ENCODE measurements at regions not wholly inside any gene's neighbourhood (a gene's known extent, or its start where the extent isn't known, plus 50 kb on each side); places are given as distances from the start of the nearest gene placed in this dataset.

GRCh38 chr3:88318067-88318466 lies 168.3 kb downstream of the C3orf38 start:
- H3K9ac ChIP-seq (ENCODE audit: low read depth in 1 of 3, low read length in 3 of 3): no peak overlapping the region
- H3K4me1 ChIP-seq (ENCODE audit: control insufficient read depth in 3 of 3, insufficient read depth in 3 of 3, low read length in 3 of 3): no peaks in the 10 kb centered on the region
- H3K27me3 ChIP-seq (ENCODE audit: control insufficient read depth in 3 of 3, insufficient read depth in 3 of 3, low read length in 3 of 3): no peaks in the 10 kb centered on the region
- no peak overlapping the region for H3K4me3 ChIP-seq (ENCODE audit: low read length in 3 of 3)
- no peaks in the 10 kb centered on the region for H3K36me3 ChIP-seq (ENCODE audit: control insufficient read depth in 3 of 3, insufficient read depth in 3 of 3, low read length in 3 of 3)
- no peak overlapping the region for H3K27ac ChIP-seq (ENCODE audit: low read depth, low read length)
- no peaks in the 10 kb centered on the region for H3K9me3 ChIP-seq (ENCODE audit: control insufficient read depth in 3 of 3, low read length in 3 of 3)

DNA sequence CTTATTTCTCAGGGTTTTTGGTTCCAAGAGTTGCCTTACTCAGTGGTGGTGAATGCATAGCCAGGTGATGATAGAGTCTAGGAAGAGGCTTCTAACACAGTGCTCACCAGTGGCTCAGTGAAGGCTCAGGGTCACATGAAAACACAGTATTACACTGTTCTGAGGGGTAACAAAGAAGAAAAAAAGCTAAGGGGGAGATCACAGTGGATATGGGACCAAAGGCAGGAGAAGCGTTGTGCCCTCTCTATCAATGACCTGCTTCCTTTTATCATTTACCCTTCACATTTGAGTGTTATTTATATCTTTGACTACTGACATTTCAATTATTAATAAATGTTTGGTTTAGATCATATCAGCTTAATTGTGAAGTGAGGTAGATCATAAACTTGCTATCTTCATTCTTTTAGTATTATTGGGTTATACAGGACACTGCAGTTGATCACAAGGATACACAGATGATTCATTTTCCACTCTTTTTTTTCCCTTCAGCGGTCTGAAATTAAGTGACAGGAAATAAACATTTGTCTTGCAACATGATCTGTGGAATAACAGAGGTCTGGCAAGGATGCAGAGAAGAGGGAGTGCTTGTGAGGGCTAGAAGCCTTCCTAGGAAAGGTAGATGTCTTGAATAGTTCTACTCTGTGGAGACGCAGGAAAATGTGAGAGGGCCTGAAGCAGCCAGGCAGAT lies 171.7 kb downstream of the C3orf38 start:
- Histone ChIP-seq H3K27me3 (ENCODE audit: control insufficient read depth in 3 of 3, insufficient read depth in 3 of 3, low read length in 3 of 3) (no peaks in the 10 kb centered on the region), H3K4me3 (ENCODE audit: low read length in 3 of 3) (no peak overlapping the region), H3K9ac (ENCODE audit: low read depth in 1 of 3, low read length in 3 of 3) (no peak overlapping the region), H3K36me3 (ENCODE audit: control insufficient read depth in 3 of 3, insufficient read depth in 3 of 3, low read length in 3 of 3) (no peaks in the 10 kb centered on the region), H3K4me1 (ENCODE audit: control insufficient read depth in 3 of 3, insufficient read depth in 3 of 3, low read length in 3 of 3) (no peaks in the 10 kb centered on the region), H3K9me3 (ENCODE audit: control insufficient read depth in 3 of 3, low read length in 3 of 3) (no peaks in the 10 kb centered on the region), H3K27ac (ENCODE audit: low read depth, low read length) (no peak overlapping the region)

DNA sequence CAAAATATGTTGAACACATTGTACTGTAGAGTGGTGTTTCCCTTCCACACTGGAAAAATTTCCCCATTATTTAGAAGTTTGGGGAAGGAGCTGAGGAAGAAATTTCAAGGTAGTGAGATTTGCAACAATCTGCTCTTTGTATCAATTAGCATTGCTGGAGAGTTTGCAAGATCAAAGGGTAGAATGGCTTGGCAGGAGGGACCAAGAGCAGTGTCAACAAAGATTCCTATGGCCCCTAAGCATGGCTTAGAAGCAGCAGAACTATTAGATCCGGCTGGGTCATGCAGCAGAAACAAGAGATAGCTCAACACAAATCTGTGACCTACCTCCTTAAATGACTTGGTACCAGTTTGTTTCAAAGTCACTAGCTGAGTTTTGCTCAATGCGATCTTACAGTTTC lies 175.0 kb downstream of the C3orf38 start:
- H3K27ac ChIP-seq (ENCODE audit: low read depth, low read length): no peak overlapping the region
- no peak overlapping the region for H3K4me3 ChIP-seq (ENCODE audit: low read length in 3 of 3)
- no peak overlapping the region for H3K9ac ChIP-seq (ENCODE audit: low read depth in 1 of 3, low read length in 3 of 3)
- H3K36me3 ChIP-seq (ENCODE audit: control insufficient read depth in 3 of 3, insufficient read depth in 3 of 3, low read length in 3 of 3): no peaks in the 10 kb centered on the region
- H3K9me3 ChIP-seq (ENCODE audit: control insufficient read depth in 3 of 3, low read length in 3 of 3): no peaks in the 10 kb centered on the region
- no peaks in the 10 kb centered on the region for H3K27me3 ChIP-seq (ENCODE audit: control insufficient read depth in 3 of 3, insufficient read depth in 3 of 3, low read length in 3 of 3)
- H3K4me1 ChIP-seq (ENCODE audit: control insufficient read depth in 3 of 3, insufficient read depth in 3 of 3, low read length in 3 of 3): no peaks in the 10 kb centered on the region

DNA sequence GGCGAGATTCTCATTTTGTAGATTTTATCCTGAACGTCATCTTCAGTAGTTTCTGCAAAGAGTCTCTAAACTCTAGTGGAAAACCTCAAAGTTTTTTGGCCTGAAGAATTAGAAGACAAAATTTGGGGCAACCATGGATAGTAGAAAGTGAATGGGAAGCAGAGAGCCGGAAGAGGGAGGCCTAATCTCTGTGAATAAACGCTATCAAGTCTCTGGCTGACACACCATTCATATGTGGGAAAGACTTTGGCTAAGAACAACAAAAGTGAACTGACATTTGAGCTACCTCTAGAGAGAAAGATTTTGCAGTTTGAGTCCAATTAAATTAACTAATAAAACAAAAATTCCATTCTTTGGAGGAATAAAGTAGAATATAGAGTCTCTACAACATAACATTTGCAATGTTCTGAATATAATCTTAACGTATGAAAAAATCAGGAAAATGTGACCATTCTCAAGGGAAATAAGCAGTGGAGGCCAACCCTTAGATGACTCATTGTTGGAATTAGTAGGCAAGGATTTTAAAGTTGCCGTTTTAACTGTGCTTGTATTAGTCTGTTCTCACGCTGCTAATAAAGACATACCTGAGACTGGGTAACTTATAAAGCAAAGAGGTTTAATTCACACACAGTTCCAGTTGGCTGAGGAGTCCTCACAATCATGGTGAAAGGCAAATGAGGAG lies 184.6 kb downstream of the C3orf38 start:
- H3K9me3 ChIP-seq (ENCODE audit: control insufficient read depth in 3 of 3, low read length in 3 of 3): peaks cover 0 to 3% (median 2%) of the 10 kb centered on the region in 3 donors
- no peak overlapping the region for H3K9ac ChIP-seq (ENCODE audit: low read depth in 1 of 3, low read length in 3 of 3)
- H3K27me3 ChIP-seq (ENCODE audit: control insufficient read depth in 3 of 3, insufficient read depth in 3 of 3, low read length in 3 of 3): no peaks in the 10 kb centered on the region
- H3K4me3 ChIP-seq (ENCODE audit: low read length in 3 of 3): no peak overlapping the region
- H3K4me1 ChIP-seq (ENCODE audit: control insufficient read depth in 3 of 3, insufficient read depth in 3 of 3, low read length in 3 of 3): no peaks in the 10 kb centered on the region
- H3K36me3 ChIP-seq (ENCODE audit: control insufficient read depth in 3 of 3, insufficient read depth in 3 of 3, low read length in 3 of 3): no peaks in the 10 kb centered on the region
- no peak overlapping the region for H3K27ac ChIP-seq (ENCODE audit: low read depth, low read length)

GRCh38 chr3:88336894-88337293 lies 187.1 kb downstream of the C3orf38 start:
- Histone ChIP-seq H3K9me3 (ENCODE audit: control insufficient read depth in 3 of 3, low read length in 3 of 3) (peaks cover 0 to 3% (median 2%) of the 10 kb centered on the region in 3 donors), H3K4me1 (ENCODE audit: control insufficient read depth in 3 of 3, insufficient read depth in 3 of 3, low read length in 3 of 3) (no peaks in the 10 kb centered on the region), H3K36me3 (ENCODE audit: control insufficient read depth in 3 of 3, insufficient read depth in 3 of 3, low read length in 3 of 3) (no peaks in the 10 kb centered on the region), H3K4me3 (ENCODE audit: low read length in 3 of 3) (no peak overlapping the region), H3K9ac (ENCODE audit: low read depth in 1 of 3, low read length in 3 of 3) (no peak overlapping the region), H3K27ac (ENCODE audit: low read depth, low read length) (no peak overlapping the region), H3K27me3 (ENCODE audit: control insufficient read depth in 3 of 3, insufficient read depth in 3 of 3, low read length in 3 of 3) (no peaks in the 10 kb centered on the region)

GRCh38 chr3:88343264-88343663 lies 193.5 kb downstream of the C3orf38 start:
- no peaks in the 10 kb centered on the region for H3K36me3 ChIP-seq (ENCODE audit: control insufficient read depth in 3 of 3, insufficient read depth in 3 of 3, low read length in 3 of 3)
- H3K9me3 ChIP-seq (ENCODE audit: control insufficient read depth in 3 of 3, low read length in 3 of 3): no peaks in the 10 kb centered on the region
- no peaks in the 10 kb centered on the region for H3K4me1 ChIP-seq (ENCODE audit: control insufficient read depth in 3 of 3, insufficient read depth in 3 of 3, low read length in 3 of 3)
- no peak overlapping the region for H3K27ac ChIP-seq (ENCODE audit: low read depth, low read length)
- no peak overlapping the region for H3K4me3 ChIP-seq (ENCODE audit: low read length in 3 of 3)
- no peaks in the 10 kb centered on the region for H3K27me3 ChIP-seq (ENCODE audit: control insufficient read depth in 3 of 3, insufficient read depth in 3 of 3, low read length in 3 of 3)
- H3K9ac ChIP-seq (ENCODE audit: low read depth in 1 of 3, low read length in 3 of 3): no peak overlapping the region

- Histone ChIP-seq H3K4me3 (ENCODE audit: low read length in 3 of 3) (no peak overlapping the region), H3K9me3 (ENCODE audit: control insufficient read depth in 3 of 3, low read length in 3 of 3) (no peaks in the 10 kb centered on the region), H3K4me1 (ENCODE audit: control insufficient read depth in 3 of 3, insufficient read depth in 3 of 3, low read length in 3 of 3) (no peaks in the 10 kb centered on the region), H3K27ac (ENCODE audit: low read depth, low read length) (no peak overlapping the region), H3K36me3 (ENCODE audit: control insufficient read depth in 3 of 3, insufficient read depth in 3 of 3, low read length in 3 of 3) (no peaks in the 10 kb centered on the region), H3K27me3 (ENCODE audit: control insufficient read depth in 3 of 3, insufficient read depth in 3 of 3, low read length in 3 of 3) (no peaks in the 10 kb centered on the region), H3K9ac (ENCODE audit: low read depth in 1 of 3, low read length in 3 of 3) (no peak overlapping the region)
Observed at GRCh38 chr3:88346643-88347042, 196.9 kb downstream of the C3orf38 start.

DNA sequence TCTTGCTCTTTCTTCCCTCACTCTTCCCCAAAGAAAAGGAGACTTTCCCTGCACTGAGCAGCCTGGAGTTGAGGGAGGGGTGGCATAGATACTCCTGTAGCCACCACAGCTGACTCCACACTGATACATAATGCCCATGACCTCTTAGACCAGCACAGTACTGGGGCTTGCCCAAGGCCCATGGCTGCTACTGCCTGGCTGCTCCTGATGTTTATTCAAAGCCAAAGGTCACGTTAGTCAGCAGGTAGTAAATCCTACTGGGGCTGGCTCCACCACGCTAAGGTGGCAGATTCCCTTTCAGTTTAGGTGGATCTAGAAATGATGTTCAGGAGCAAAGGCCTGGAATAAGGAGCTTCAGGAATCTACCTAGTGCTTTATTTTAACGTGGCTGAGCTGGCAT lies 212.7 kb downstream of the C3orf38 start:
- no peak overlapping the region for H3K4me3 ChIP-seq (ENCODE audit: low read length in 3 of 3)
- H3K27ac ChIP-seq (ENCODE audit: low read depth, low read length): no peak overlapping the region
- no peak overlapping the region for H3K9ac ChIP-seq (ENCODE audit: low read depth in 1 of 3, low read length in 3 of 3)
- H3K9me3 ChIP-seq (ENCODE audit: control insufficient read depth in 3 of 3, low read length in 3 of 3): no peaks in the 10 kb centered on the region
- no peaks in the 10 kb centered on the region for H3K36me3 ChIP-seq (ENCODE audit: control insufficient read depth in 3 of 3, insufficient read depth in 3 of 3, low read length in 3 of 3)
- no peaks in the 10 kb centered on the region for H3K27me3 ChIP-seq (ENCODE audit: control insufficient read depth in 3 of 3, insufficient read depth in 3 of 3, low read length in 3 of 3)
- H3K4me1 ChIP-seq (ENCODE audit: control insufficient read depth in 3 of 3, insufficient read depth in 3 of 3, low read length in 3 of 3): no peaks in the 10 kb centered on the region

- Histone ChIP-seq H3K9ac (ENCODE audit: low read depth in 1 of 3, low read length in 3 of 3) (no peak overlapping the region), H3K9me3 (ENCODE audit: control insufficient read depth in 3 of 3, low read length in 3 of 3) (no peaks in the 10 kb centered on the region), H3K4me3 (ENCODE audit: low read length in 3 of 3) (no peak overlapping the region), H3K36me3 (ENCODE audit: control insufficient read depth in 3 of 3, insufficient read depth in 3 of 3, low read length in 3 of 3) (no peaks in the 10 kb centered on the region), H3K4me1 (ENCODE audit: control insufficient read depth in 3 of 3, insufficient read depth in 3 of 3, low read length in 3 of 3) (no peaks in the 10 kb centered on the region), H3K27ac (ENCODE audit: low read depth, low read length) (no peak overlapping the region), H3K27me3 (ENCODE audit: control insufficient read depth in 3 of 3, insufficient read depth in 3 of 3, low read length in 3 of 3) (no peaks in the 10 kb centered on the region)
Observed at GRCh38 chr3:88364926-88365325, 215.2 kb downstream of the C3orf38 start.

DNA sequence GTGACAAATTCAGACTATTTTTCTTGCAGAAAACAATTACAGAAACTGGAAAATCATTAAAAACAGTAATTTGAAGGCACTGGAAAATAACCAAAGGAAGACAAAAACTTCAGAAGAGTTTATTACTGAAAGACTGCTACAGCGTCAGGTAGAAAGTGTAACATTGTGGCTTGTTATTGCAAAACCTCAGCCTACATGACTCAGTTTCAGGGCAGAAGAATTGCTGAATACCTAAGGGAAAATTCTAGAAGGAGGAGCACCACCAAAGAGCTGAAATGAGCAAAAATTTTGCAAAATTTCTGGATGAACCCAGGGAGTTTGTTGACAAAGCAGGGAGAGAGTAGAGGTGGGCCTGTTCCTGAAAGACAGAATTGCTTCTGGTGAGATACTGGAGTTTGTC lies 219.6 kb downstream of the C3orf38 start:
- Histone ChIP-seq H3K9me3 (ENCODE audit: control insufficient read depth in 3 of 3, low read length in 3 of 3) (no peaks in the 10 kb centered on the region), H3K4me1 (ENCODE audit: control insufficient read depth in 3 of 3, insufficient read depth in 3 of 3, low read length in 3 of 3) (no peaks in the 10 kb centered on the region), H3K27ac (ENCODE audit: low read depth, low read length) (no peak overlapping the region)

More for the DNA sequence above, 219.6 kb downstream of the C3orf38 start:
- no peaks in the 10 kb centered on the region for H3K27me3 ChIP-seq (ENCODE audit: control insufficient read depth in 3 of 3, insufficient read depth in 3 of 3, low read length in 3 of 3)
- H3K4me3 ChIP-seq (ENCODE audit: low read length in 3 of 3): no peak overlapping the region
- no peak overlapping the region for H3K9ac ChIP-seq (ENCODE audit: low read depth in 1 of 3, low read length in 3 of 3)
- H3K36me3 ChIP-seq (ENCODE audit: control insufficient read depth in 3 of 3, insufficient read depth in 3 of 3, low read length in 3 of 3): no peaks in the 10 kb centered on the region

Data from skeletal muscle tissue (tissue), 3 donors.